ENCODE measurements at regions not wholly inside any gene's neighbourhood (a gene's known extent, or its start where the extent isn't known, plus 50 kb on each side); places are given as distances from the start of the nearest gene placed in this dataset.

- H2AFZ ChIP-seq = 0 out of 2 replicates have a peak overlapping the region, but pooled peaks have one; percentile 14
- H3K27ac Mint-ChIP-seq = no peak overlapping the region
- no peaks in the 10 kb centered on the region for H3K4me1 Mint-ChIP-seq
These were observed 64.4 kb upstream of the COL21A1 start for GRCh38 chr6:56311533-56312448.

More at GRCh38 chr6:56311533-56312448, 64.4 kb upstream of the COL21A1 start:
- no peak overlapping the region for H3K4me2 ChIP-seq
- no peaks in the 10 kb centered on the region for H3F3A ChIP-seq (replicated peaks; ENCODE audit: low read depth)
- H3K27ac ChIP-seq (ENCODE audit: low read depth) = no peak overlapping the region
- ATAC-seq (no peak), DNase-seq (ENCODE audit: low spot score) (no peak)
- H3K9me3 Mint-ChIP-seq = peaks cover 22% of the 10 kb centered on the region
- H3K79me2 ChIP-seq (replicated peaks; ENCODE audit: insufficient read depth) = no peaks in the 10 kb centered on the region
- H3K27me3 ChIP-seq (ENCODE audit: insufficient read depth) = no peaks in the 10 kb centered on the region
- H3K4me3 Mint-ChIP-seq = no peak overlapping the region
- H3K4me1 ChIP-seq (ENCODE audit: insufficient read depth) = no peaks in the 10 kb centered on the region
- H3K4me3 ChIP-seq = no peak overlapping the region
- peaks cover 7% of the 10 kb centered on the region for H3K27me3 Mint-ChIP-seq (ENCODE audit: insufficient read depth, low read depth, poor library complexity)
- no peaks in the 10 kb centered on the region for H3K9me2 ChIP-seq (ENCODE audit: insufficient read depth)
- TF ChIP-seq STAT1 (IDR thresholded peaks at IDR 0.05; ENCODE audit: unreplicated experiment) (no peak), EZH2 (IDR thresholded peaks at IDR 0.05; ENCODE audit: low read depth, unreplicated experiment) (no peak), CTCF (conservative IDR thresholded peaks at IDR 0.05; ENCODE audit: low read depth in 2 of 2) (no peak), ZNF462 (CRISPR knock-in tag; IDR thresholded peaks at IDR 0.05) (no peak), CREB1 (CRISPR knock-in tag; IDR thresholded peaks at IDR 0.05; ENCODE audit: low read depth) (no peak), ETS1 (IDR thresholded peaks at IDR 0.05) (no peak), EZH2phosphoT487 (IDR thresholded peaks at IDR 0.05; ENCODE audit: unreplicated experiment) (no peak), ZNF114 (CRISPR knock-in tag; IDR thresholded peaks at IDR 0.05) (no peak), POLR2AphosphoS5 (IDR thresholded peaks at IDR 0.05; ENCODE audit: low read depth) (no peak), NANOG (IDR thresholded peaks at IDR 0.05; ENCODE audit: borderline replicate concordance) (no peak), JUNB (IDR thresholded peaks at IDR 0.05; ENCODE audit: unreplicated experiment) (no peak), REST (IDR thresholded peaks at IDR 0.05; ENCODE audit: unreplicated experiment) (no peak)
- H3K36me3 ChIP-seq (ENCODE audit: insufficient read depth) = 0 out of 2 replicates have a peak, but pooled peaks cover 3% of the 10 kb centered on the region
- H3K36me3 Mint-ChIP-seq (ENCODE audit: low read depth) = peaks cover 11% of the 10 kb centered on the region
- H4K20me1 ChIP-seq (replicated peaks; ENCODE audit: insufficient read depth) = no peaks in the 10 kb centered on the region
